Activated T-cell treated with anti-CD3 and anti-CD28 coated beads, Interleukin-2, amount 50 U/mL, for 24 hours (primary cell): ENCODE measurements at regions not wholly inside any gene's neighbourhood (a gene's known extent, or its start where the extent isn't known, plus 50 kb on each side); places are given as distances from the start of the nearest gene placed in this dataset.

Experiments
- DNase-seq: peaks from one replicate; pipeline ENCODE4 v3.0.0-alpha.2; 2020
- H3K27ac Mint-ChIP-seq: 2 replicates; pipeline ENCODE4 v1.8.0; 2020; ENCODE audit warnings: mild to moderate bottlenecking, mixed read lengths
- H3K27me3 Mint-ChIP-seq: 2 replicates; pipeline ENCODE4 v1.8.0; 2020; ENCODE audit warnings: mixed read lengths
- H3K36me3 Mint-ChIP-seq: 2 replicates; pipeline ENCODE4 v1.8.0; 2020; ENCODE audit warnings: low read depth, mixed read lengths
- H3K4me1 Mint-ChIP-seq: 2 replicates; pipeline ENCODE4 v1.8.0; 2020; ENCODE audit warnings: low read depth, mixed read lengths
- H3K4me3 Mint-ChIP-seq: 2 replicates; pipeline ENCODE4 v1.8.0; 2020; ENCODE audit warnings: mild to moderate bottlenecking, moderate library complexity, mixed read lengths
- H3K9me3 Mint-ChIP-seq: 2 replicates; pipeline ENCODE4 v1.8.0; 2020; ENCODE audit warnings: mixed read lengths

GRCh38 chr19:31100206-31100590, 249.0 kb downstream of the TSHZ3 start:
- H3K27ac Mint-ChIP-seq: no peak overlapping the region
- H3K9me3 Mint-ChIP-seq: no peaks in the 10 kb centered on the region
- H3K4me3 Mint-ChIP-seq: no peak overlapping the region
- H3K36me3 Mint-ChIP-seq: no peaks in the 10 kb centered on the region
- no peaks in the 10 kb centered on the region for H3K4me1 Mint-ChIP-seq
- DNase-seq: no peak
- peaks cover under 1% of the 10 kb centered on the region for H3K27me3 Mint-ChIP-seq

- H3K9me3 Mint-ChIP-seq: no peaks in the 10 kb centered on the region
- no peak for DNase-seq
- H3K4me3 Mint-ChIP-seq: no peak overlapping the region
- H3K36me3 Mint-ChIP-seq: no peaks in the 10 kb centered on the region
- H3K4me1 Mint-ChIP-seq: no peaks in the 10 kb centered on the region
- H3K27ac Mint-ChIP-seq: no peak overlapping the region
- H3K27me3 Mint-ChIP-seq: no peaks in the 10 kb centered on the region
Measured at GRCh38 chr19:31099515-31100205, 249.6 kb downstream of the TSHZ3 start.

GRCh38 chr19:31098836-31099235, 250.4 kb downstream of the TSHZ3 start:
- H3K27me3 Mint-ChIP-seq: no peaks in the 10 kb centered on the region
- no peak overlapping the region for H3K27ac Mint-ChIP-seq
- no peaks in the 10 kb centered on the region for H3K4me1 Mint-ChIP-seq
- H3K36me3 Mint-ChIP-seq: no peaks in the 10 kb centered on the region
- no peak overlapping the region for H3K4me3 Mint-ChIP-seq
- no peak for DNase-seq
- H3K9me3 Mint-ChIP-seq: no peaks in the 10 kb centered on the region

GRCh38 chr19:31096935-31097545, 252.2 kb downstream of the TSHZ3 start:
- peaks cover 11% of the 10 kb centered on the region for H3K27me3 Mint-ChIP-seq
- no peak overlapping the region for H3K27ac Mint-ChIP-seq

GRCh38 chr19:31096062-31096830, 253.0 kb downstream of the TSHZ3 start:
- no peak for DNase-seq
- no peaks in the 10 kb centered on the region for H3K9me3 Mint-ChIP-seq
- peaks cover 18% of the 10 kb centered on the region for H3K27me3 Mint-ChIP-seq
- no peaks in the 10 kb centered on the region for H3K36me3 Mint-ChIP-seq
- no peak overlapping the region for H3K27ac Mint-ChIP-seq
- H3K4me1 Mint-ChIP-seq: no peaks in the 10 kb centered on the region
- H3K4me3 Mint-ChIP-seq: no peak overlapping the region

More at GRCh38 chr19:31096935-31097545, 252.2 kb downstream of the TSHZ3 start:
- no peak for DNase-seq
- no peaks in the 10 kb centered on the region for H3K36me3 Mint-ChIP-seq
- no peaks in the 10 kb centered on the region for H3K4me1 Mint-ChIP-seq
- H3K4me3 Mint-ChIP-seq: no peak overlapping the region
- H3K9me3 Mint-ChIP-seq: no peaks in the 10 kb centered on the region

- no peaks in the 10 kb centered on the region for H3K36me3 Mint-ChIP-seq
- H3K27ac Mint-ChIP-seq: no peak overlapping the region
- no peak for DNase-seq
- no peak overlapping the region for H3K4me3 Mint-ChIP-seq
- peaks cover 22% of the 10 kb centered on the region for H3K27me3 Mint-ChIP-seq
- no peaks in the 10 kb centered on the region for H3K4me1 Mint-ChIP-seq
- H3K9me3 Mint-ChIP-seq: no peaks in the 10 kb centered on the region
Measured at GRCh38 chr19:31095100-31095804, 254.0 kb downstream of the TSHZ3 start.

GRCh38 chr19:31092274-31092673, 257.0 kb downstream of the TSHZ3 start:
- DNase-seq: no peak
- Mint-ChIP-seq H3K4me3 (no peak overlapping the region), H3K9me3 (no peaks in the 10 kb centered on the region), H3K27ac (no peak overlapping the region), H3K36me3 (no peaks in the 10 kb centered on the region), H3K4me1 (no peaks in the 10 kb centered on the region), H3K27me3 (peaks cover 25% of the 10 kb centered on the region)

GRCh38 chr19:31089681-31090080, 259.6 kb downstream of the TSHZ3 start:
- Mint-ChIP-seq H3K4me1 (no peaks in the 10 kb centered on the region), H3K4me3 (no peak overlapping the region), H3K9me3 (no peaks in the 10 kb centered on the region), H3K27ac (no peak overlapping the region), H3K36me3 (no peaks in the 10 kb centered on the region), H3K27me3 (peaks cover 29% of the 10 kb centered on the region)
- DNase-seq: no peak

GRCh38 chr19:31085125-31085524, 264.1 kb downstream of the TSHZ3 start:
- no peaks in the 10 kb centered on the region for H3K9me3 Mint-ChIP-seq
- H3K36me3 Mint-ChIP-seq: no peaks in the 10 kb centered on the region
- H3K27me3 Mint-ChIP-seq: peaks cover 7% of the 10 kb centered on the region
- DNase-seq: no peak
- H3K4me1 Mint-ChIP-seq: no peaks in the 10 kb centered on the region
- no peak overlapping the region for H3K4me3 Mint-ChIP-seq
- H3K27ac Mint-ChIP-seq: no peak overlapping the region

GRCh38 chr19:31083105-31083504, 266.1 kb downstream of the TSHZ3 start:
- H3K27ac Mint-ChIP-seq: no peak overlapping the region
- no peaks in the 10 kb centered on the region for H3K36me3 Mint-ChIP-seq
- no peak for DNase-seq
- no peak overlapping the region for H3K4me3 Mint-ChIP-seq
- H3K4me1 Mint-ChIP-seq: no peaks in the 10 kb centered on the region
- peaks cover 13% of the 10 kb centered on the region for H3K27me3 Mint-ChIP-seq
- H3K9me3 Mint-ChIP-seq: no peaks in the 10 kb centered on the region

- Mint-ChIP-seq H3K36me3 (no peaks in the 10 kb centered on the region), H3K4me3 (no peak overlapping the region), H3K27me3 (peaks cover 64% of the 10 kb centered on the region), H3K4me1 (no peaks in the 10 kb centered on the region), H3K9me3 (no peaks in the 10 kb centered on the region), H3K27ac (no peak overlapping the region)
- no peak for DNase-seq
Measured at GRCh38 chr19:31075146-31075655, 274.0 kb downstream of the TSHZ3 start.

- no peaks in the 10 kb centered on the region for H3K9me3 Mint-ChIP-seq
Measured at GRCh38 chr19:31074199-31075125, 274.8 kb downstream of the TSHZ3 start.

GRCh38 chr19:31073485-31074198, 275.6 kb downstream of the TSHZ3 start:
- Mint-ChIP-seq H3K36me3 (no peaks in the 10 kb centered on the region), H3K27me3 (peaks cover 70% of the 10 kb centered on the region), H3K27ac (no peak overlapping the region), H3K9me3 (no peaks in the 10 kb centered on the region), H3K4me1 (no peaks in the 10 kb centered on the region), H3K4me3 (no peak overlapping the region)
- DNase-seq: no peak

More at GRCh38 chr19:31074199-31075125, 274.8 kb downstream of the TSHZ3 start:
- H3K4me3 Mint-ChIP-seq: no peak overlapping the region
- H3K27ac Mint-ChIP-seq: no peak overlapping the region
- H3K36me3 Mint-ChIP-seq: no peaks in the 10 kb centered on the region
- peaks cover 67% of the 10 kb centered on the region for H3K27me3 Mint-ChIP-seq
- no peak for DNase-seq
- H3K4me1 Mint-ChIP-seq: no peaks in the 10 kb centered on the region
